ENCODE measurements at regions not wholly inside any gene's neighbourhood (a gene's known extent, or its start where the extent isn't known, plus 50 kb on each side); places are given as distances from the start of the nearest gene placed in this dataset.

DNA sequence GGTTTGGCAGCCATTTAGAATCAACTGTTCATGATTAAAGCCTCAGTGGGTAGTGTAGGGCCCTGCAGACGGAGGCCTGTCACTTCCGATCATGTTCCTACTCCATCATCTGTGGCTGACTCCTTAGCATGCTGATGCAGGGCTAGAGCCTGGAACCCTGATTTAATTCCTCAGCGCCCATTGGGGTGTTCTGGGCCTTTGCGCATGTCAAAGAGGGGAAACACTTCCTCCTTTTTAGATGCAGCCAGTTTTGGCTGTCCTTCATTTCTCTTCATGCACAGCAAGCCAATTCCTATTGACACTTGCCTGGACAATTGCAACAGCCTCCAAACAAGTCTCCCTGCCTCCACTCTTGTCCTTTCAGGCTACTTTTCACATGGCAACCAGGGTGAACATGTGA, 51.9 kb upstream of the MAGEA4 start:
- TF ChIP-seq, protein P1, sequence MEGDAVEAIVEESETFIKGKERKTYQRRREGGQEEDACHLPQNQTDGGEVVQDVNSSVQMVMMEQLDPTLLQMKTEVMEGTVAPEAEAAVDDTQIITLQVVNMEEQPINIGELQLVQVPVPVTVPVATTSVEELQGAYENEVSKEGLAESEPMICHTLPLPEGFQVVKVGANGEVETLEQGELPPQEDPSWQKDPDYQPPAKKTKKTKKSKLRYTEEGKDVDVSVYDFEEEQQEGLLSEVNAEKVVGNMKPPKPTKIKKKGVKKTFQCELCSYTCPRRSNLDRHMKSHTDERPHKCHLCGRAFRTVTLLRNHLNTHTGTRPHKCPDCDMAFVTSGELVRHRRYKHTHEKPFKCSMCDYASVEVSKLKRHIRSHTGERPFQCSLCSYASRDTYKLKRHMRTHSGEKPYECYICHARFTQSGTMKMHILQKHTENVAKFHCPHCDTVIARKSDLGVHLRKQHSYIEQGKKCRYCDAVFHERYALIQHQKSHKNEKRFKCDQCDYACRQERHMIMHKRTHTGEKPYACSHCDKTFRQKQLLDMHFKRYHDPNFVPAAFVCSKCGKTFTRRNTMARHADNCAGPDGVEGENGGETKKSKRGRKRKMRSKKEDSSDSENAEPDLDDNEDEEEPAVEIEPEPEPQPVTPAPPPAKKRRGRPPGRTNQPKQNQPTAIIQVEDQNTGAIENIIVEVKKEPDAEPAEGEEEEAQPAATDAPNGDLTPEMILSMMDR (IDR thresholded peaks at IDR 0.05), result no peak
- Histone ChIP-seq H3K4me3 (no peak overlapping the region), H3K36me3 (no peaks in the 10 kb centered on the region), H3K27me3 (no peaks in the 10 kb centered on the region), H3K27ac (no peak overlapping the region), H3K9me3 (no peaks in the 10 kb centered on the region), H3K4me1 (no peaks in the 10 kb centered on the region)
- intact Hi-C loops (cut with DNase I; ENCODE audit: low total_unique reads), result no loop called here
- no peak for DNase-seq
